NCI-H446 (cell line): ENCODE measurements at regions not wholly inside any gene's neighbourhood (a gene's known extent, or its start where the extent isn't known, plus 50 kb on each side); places are given as distances from the start of the nearest gene placed in this dataset.
"Not testable (repeated sequence)": the region's sequence is repeated elsewhere in the genome, so short reads cannot be mapped to it uniquely, and the experiment has no call there.

ENCODE experiments used
- DNase-seq, 2 experiments: peaks; one replicate each; lab custom pipeline; 2025; lab: John Stamatoyannopoulos, UW

DNA sequence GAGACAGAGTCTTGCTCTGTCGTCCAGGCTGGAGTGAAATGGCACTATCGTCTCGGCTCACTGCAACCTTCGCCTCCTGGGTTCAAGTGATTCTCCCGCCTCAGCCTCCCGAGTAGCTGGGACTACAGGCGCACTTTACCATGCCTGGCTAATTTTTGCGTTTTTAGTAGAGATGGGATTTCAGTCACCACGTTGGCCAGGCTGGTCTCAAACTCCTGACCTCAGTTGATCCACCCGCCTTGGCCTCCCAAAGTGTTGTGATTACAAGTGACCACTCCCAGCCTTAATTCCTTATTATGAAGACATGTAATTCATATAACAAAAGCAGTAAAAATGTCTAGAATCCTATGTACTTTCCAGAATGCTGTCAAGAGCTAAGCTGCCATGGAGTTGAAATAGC, 434.5 kb upstream of the ZNG1F start:
- DNase-seq = not testable (repeated sequence)

DNA sequence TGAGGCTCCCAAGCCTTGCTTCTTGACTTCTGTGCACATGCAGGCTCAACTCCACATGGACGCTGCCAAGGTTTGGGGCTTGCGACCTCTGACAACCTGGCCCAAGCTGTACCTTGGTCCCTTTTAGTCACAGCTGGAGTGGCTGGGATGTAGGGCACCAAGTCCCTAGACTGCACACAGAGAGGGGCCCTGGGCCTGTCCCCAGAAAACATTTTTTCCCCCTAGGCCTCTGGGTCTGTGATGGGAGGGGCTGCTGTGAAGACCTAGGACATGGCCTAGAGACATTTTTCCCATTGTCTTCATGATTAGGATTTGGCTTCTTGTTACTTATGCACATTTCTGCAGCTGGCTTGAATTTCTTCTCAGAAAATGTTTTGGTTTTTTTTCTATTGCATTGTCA, 430.1 kb upstream of the ZNG1F start:
- not testable (repeated sequence) for DNase-seq

DNA sequence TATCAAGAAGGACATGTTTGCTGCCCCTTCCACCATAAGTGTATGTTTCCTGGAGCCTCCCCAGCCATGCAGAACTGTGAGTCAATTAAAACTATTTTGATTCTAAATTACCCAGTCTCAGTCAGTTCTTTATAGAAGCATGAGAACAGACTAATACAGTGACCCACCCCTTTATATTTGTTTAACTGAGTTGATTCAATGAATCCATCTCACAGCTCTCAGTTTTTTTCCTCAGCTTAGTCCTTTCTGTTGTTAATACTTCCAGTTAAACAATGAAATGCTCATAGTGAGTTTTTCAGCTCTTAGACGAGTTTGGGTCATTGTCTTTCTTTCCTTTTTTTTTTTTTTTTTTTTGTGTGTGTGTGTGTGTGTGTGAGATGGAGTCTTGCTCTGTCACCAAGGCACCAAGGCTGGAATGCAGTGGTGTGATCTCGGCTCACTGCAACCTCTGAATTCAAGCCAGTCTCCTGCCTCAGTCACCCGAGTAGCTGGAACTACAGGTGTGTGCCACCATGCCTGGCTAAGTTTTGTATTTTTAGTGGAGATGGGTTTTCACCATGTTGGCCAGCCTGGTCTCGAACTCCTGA, 417.9 kb upstream of the ZNG1F start:
- not testable (repeated sequence) for DNase-seq

DNA sequence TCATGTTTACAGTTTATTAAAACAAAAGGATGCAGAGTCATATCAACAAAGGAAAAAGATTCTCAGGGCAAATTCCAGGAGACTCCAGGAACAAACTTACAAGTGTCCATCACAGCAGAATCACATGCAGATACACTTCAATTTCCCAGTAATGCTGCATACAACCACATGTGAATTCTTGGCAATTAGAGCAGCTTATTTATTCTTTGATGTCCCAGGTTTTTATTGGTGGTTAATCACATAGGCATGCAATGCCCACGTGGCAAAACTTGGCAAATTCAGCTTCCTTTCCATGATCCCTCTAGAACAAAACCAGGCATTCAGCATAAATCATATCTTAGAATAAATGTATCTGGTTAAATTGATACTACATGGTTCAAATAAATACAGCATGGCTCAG, 376.5 kb upstream of the ZNG1F start:
- DNase-seq = not testable (repeated sequence)
